ENCODE measurements at regions not wholly inside any gene's neighbourhood (a gene's known extent, or its start where the extent isn't known, plus 50 kb on each side); places are given as distances from the start of the nearest gene placed in this dataset.
"Not testable (repeated sequence)": the region's sequence is repeated elsewhere in the genome, so short reads cannot be mapped to it uniquely, and the experiment has no call there.

DNA sequence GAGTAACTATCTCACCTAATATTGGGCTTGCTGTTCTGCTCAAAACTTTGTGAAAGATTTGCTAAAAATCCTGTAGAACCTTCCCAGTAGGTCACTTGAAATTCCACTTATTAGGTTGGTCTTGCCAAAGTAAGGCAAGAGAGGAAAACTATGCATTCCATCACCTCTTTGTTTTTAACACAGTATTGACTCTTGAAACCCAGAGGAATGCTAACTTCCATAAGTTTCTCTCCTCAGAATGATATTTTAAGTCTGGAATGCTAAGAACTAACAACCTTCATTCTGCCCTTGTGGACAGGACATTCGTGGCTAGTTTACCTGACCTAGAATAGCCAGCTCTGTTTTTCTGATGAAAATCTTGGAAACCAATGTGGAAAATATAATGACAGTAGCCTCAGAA, 154.5 kb downstream of the TMCO5A start:
- Mint-ChIP-seq H3K36me3 (no peaks in the 10 kb centered on the region), H3K4me1 (peaks cover 13 to 21% (median 20%) of the 10 kb centered on the region in 3 donors), H3K27me3 (peaks cover 14 to 33% (median 15%) of the 10 kb centered on the region in 3 donors), H3K27ac (no peak overlapping the region), H3K4me3 (no peak overlapping the region), H3K9me3 (peaks cover 0 to 1% (median 0%) of the 10 kb centered on the region in 7 donors)
- no peak for DNase-seq
- ATAC-seq (ENCODE audit: low read depth in 2 of 2), result no peak

DNA sequence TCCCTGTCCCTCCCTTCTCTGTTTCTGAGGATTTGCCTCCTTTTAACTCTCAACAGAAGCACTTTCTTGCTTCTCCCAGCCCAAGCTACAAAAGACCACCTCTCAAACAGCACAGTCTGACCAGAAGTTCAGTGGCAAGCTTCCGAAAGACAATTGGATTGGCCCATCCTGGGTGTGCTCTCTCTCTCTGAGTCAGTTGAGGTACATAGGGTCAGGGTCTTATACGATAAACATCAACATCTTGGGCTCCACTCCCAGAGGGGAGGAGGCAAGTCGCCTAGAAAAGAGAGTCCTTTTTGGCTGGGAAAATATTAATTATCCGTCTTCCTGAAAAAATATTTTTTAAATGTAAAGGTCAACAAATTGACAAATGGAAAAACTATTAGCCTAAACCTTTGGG, 155.8 kb downstream of the TMCO5A start:
- no peak overlapping the region for H3K4me3 Mint-ChIP-seq
- peaks cover 4 to 11% (median 7%) of the 10 kb centered on the region in 3 donors for H3K4me1 Mint-ChIP-seq
- H3K36me3 Mint-ChIP-seq, result no peaks in the 10 kb centered on the region
- peaks cover 11 to 33% (median 15%) of the 10 kb centered on the region in 3 donors for H3K27me3 Mint-ChIP-seq
- no peak overlapping the region for H3K27ac Mint-ChIP-seq
- peaks cover 0 to 1% (median 0%) of the 10 kb centered on the region in 7 donors for H3K9me3 Mint-ChIP-seq
- ATAC-seq (ENCODE audit: low read depth in 2 of 2) (no peak), DNase-seq (no peak)

DNA sequence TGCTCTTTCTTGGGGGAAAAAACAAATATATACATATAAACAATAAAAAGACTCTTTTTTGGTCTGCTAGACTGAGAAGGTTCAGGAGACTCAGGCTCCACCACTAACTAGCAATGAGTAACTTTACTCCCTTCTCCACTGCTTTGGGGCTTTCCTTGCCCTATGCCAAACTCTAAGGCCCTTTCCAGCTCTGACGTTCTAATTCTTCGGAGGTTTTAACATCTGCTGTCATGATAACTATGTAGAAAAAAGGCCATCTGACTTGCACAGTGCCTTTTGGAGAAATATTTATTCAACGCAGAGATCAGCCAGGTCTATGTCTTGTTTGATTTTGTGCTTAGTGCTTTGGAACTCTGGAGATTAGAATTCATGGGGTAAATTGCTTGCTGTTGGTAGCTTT, 156.2 kb downstream of the TMCO5A start:
- Mint-ChIP-seq H3K27me3 (peaks cover 10 to 33% (median 19%) of the 10 kb centered on the region in 3 donors), H3K4me3 (no peak overlapping the region), H3K36me3 (peaks cover 0 to 4% of the 10 kb centered on the region in 2 donors), H3K4me1 (peaks cover 4 to 6% (median 6%) of the 10 kb centered on the region in 3 donors), H3K27ac (no peak overlapping the region), H3K9me3 (peaks cover 0 to 4% (median 3%) of the 10 kb centered on the region in 7 donors)
- DNase-seq (no peak), ATAC-seq (ENCODE audit: low read depth in 2 of 2) (no peak)

DNA sequence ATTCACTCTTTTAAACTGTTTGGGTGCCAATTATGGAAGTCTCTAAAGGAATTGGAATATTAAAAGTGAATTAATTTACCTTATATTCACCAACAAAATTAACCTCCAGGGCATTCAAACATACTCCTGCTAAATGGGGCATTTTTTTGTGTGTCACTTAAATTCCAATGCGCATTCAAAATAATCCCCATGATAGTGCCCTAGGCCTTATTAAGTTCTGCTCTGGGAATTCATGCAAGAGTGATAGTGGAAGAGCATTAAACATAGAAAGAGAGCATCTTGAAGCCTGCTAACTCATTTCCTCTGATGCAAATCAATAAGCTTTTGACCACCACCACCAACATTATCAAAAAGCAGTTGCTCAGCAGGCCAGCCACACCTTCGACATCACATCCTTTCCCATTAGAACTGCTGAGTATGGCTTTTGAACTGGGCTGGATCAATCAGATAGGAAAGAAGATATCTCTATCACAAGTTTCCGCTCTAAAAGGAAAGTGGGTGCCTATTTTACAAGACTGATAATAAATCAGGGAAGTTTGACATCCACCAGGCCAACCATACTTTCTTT, 156.7 kb downstream of the TMCO5A start:
- Mint-ChIP-seq H3K4me3 (no peak overlapping the region), H3K27ac (no peak overlapping the region), H3K9me3 (peaks cover 0 to 9% (median 5%) of the 10 kb centered on the region in 7 donors), H3K4me1 (peaks cover 1% of the 10 kb centered on the region in 3 donors), H3K27me3 (peaks cover 7 to 30% (median 24%) of the 10 kb centered on the region in 3 donors), H3K36me3 (peaks cover 0 to 9% of the 10 kb centered on the region in 2 donors)
- ATAC-seq (ENCODE audit: low read depth in 2 of 2) (no peak), DNase-seq (no peak)

DNA sequence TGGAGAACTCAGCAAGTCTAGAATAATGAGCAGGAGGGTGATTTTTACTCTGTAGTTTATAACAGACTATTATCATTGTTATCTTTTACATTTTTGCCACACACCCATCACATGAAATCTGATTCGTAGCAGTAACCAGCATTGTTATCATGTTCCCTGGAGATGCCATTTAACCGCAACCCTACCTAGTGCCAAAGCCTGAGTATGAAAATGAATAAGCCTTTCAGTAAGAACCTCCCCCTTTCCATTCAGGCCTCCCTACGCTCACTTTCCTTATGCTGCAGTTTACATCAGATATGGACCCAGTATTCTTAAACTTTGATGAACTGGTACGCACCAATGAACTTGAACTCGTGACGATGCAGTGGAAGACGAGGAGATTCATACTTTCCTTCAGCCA, 158.7 kb upstream of the SPRED1 start:
- H3K36me3 Mint-ChIP-seq, result peaks cover 13 to 23% of the 10 kb centered on the region in 2 donors
- DNase-seq (no peak), ATAC-seq (ENCODE audit: low read depth in 2 of 2) (no peak)
- no peak overlapping the region for H3K27ac Mint-ChIP-seq
- H3K9me3 Mint-ChIP-seq, result peaks cover 9 to 30% (median 20%) of the 10 kb centered on the region in 7 donors
- no peak overlapping the region for H3K4me3 Mint-ChIP-seq
- no peaks in the 10 kb centered on the region for H3K4me1 Mint-ChIP-seq
- H3K27me3 Mint-ChIP-seq, result peaks cover 5 to 39% (median 27%) of the 10 kb centered on the region in 3 donors

DNA sequence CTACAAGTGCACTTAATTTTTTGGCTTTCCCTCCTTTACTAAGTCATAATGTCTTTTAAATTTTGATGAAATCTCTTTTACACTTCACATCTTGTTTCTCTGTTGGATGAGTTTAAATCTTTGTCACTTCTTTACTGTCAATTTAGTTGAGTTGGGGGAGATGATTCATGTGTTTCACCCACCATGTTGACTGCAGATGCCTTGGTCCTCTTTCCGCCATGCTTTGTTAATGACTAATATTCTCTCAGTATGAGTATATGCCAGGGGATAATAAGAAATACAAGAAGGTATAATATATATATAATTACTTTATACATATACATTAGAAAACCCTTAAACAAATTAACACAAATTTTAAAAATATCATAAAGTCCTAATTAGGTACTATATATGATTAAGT, 149.7 kb upstream of the SPRED1 start:
- Mint-ChIP-seq H3K4me1 (no peaks in the 10 kb centered on the region), H3K9me3 (peaks cover 2 to 12% (median 3%) of the 10 kb centered on the region in 7 donors), H3K27ac (no peak overlapping the region), H3K36me3 (peaks cover 3 to 4% of the 10 kb centered on the region in 2 donors), H3K27me3 (peaks cover 13 to 31% (median 13%) of the 10 kb centered on the region in 3 donors), H3K4me3 (no peak overlapping the region)
- DNase-seq (no peak), ATAC-seq (ENCODE audit: low read depth in 2 of 2) (no peak)

DNA sequence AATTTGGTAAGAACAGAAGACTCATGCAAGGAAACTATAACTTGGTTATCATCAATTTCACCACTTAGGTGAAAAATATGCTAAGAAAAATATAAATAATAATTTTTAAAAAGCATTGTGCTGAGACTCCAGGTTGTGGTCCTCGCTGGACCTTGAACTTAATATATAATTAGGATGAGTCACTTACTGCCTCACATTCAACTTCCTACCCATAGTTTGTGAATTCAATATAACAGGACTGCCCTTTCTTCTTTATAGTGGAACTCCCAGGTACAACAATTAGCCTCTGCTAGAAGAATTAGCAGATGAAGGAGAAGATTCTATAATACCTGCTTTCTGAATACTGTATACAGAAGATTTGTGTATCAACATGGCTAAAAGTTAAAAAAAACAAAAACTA, 149.1 kb upstream of the SPRED1 start:
- Mint-ChIP-seq H3K9me3 (peaks cover 0 to 10% (median 0%) of the 10 kb centered on the region in 7 donors), H3K36me3 (no peaks in the 10 kb centered on the region), H3K4me1 (no peaks in the 10 kb centered on the region), H3K27ac (no peak overlapping the region), H3K4me3 (no peak overlapping the region), H3K27me3 (peaks cover 8 to 26% (median 13%) of the 10 kb centered on the region in 3 donors)
- DNase-seq (no peak), ATAC-seq (ENCODE audit: low read depth in 2 of 2) (no peak)

DNA sequence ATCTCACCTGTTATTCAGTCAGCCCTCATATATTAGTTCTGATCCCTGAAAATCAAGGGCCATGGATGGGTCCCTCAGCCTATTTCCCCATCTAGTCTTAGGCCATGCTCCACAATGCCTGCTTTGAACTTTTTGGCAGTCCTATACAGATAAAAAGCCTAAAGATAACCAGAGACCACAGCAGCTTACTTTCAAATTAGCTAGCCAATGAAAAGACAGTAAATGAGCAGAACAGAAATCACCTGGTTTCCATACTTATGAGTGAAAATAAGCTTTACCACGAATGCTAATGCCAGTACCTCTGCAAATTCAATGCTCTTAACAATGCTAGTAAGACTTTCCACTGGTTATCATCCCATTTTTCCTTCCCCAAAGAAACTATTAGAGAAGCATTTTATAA, 141.6 kb upstream of the SPRED1 start:
- Mint-ChIP-seq H3K4me3 (no peak overlapping the region), H3K4me1 (peaks cover 0 to 5% (median 0%) of the 10 kb centered on the region in 3 donors), H3K9me3 (peaks cover 0 to 2% (median 0%) of the 10 kb centered on the region in 7 donors), H3K36me3 (no peaks in the 10 kb centered on the region), H3K27ac (no peak overlapping the region), H3K27me3 (peaks cover 6 to 15% (median 11%) of the 10 kb centered on the region in 3 donors)
- no peak for ATAC-seq (ENCODE audit: low read depth in 2 of 2)
- DNase-seq, result no peak

DNA sequence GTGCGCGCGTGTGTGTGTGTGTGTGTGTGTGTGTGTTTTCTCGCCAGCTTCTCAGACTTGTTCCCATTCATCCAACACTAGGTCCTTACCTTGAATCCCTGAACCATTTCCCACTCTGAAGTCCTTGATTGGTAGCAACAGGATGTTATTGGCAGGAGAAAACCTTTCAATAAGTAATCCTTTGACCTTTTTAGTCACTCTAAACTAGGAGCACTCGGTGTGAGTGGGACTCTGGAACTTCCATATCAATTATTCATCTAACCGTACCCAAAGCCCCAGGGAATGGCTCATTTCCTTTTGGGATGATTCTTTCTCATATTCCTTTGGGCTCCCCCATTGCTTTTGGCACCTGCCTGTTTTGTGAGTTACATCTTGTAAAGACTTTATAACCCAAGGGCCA, 140.2 kb upstream of the SPRED1 start:
- Mint-ChIP-seq H3K9me3 (peaks cover 0 to 2% (median 0%) of the 10 kb centered on the region in 7 donors), H3K27ac (no peak overlapping the region), H3K4me3 (no peak overlapping the region), H3K27me3 (peaks cover 6 to 15% (median 12%) of the 10 kb centered on the region in 3 donors), H3K36me3 (no peaks in the 10 kb centered on the region), H3K4me1 (peaks cover 0 to 5% (median 0%) of the 10 kb centered on the region in 3 donors)
- no peak for ATAC-seq (ENCODE audit: low read depth in 2 of 2)
- DNase-seq, result no peak

DNA sequence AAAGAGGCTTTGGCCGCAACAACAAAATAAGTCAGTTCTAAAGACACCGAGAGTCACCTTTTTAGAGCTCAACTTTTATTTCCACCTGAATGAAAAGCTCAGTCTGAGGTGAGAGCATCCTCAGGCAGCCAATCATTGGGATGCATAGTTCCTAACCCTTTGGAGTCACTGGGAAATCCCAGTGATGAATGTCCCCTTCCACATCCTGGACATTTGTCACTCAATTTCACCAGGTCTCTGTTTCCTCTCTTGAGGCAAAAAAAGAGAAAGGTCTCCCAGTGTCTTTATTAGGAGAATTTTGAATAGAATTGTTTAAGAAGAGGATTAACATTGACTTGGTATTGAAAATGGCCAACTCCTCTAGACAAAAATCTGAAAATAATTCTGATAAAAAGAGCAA, 137.5 kb upstream of the SPRED1 start:
- DNase-seq, result no peak
- Mint-ChIP-seq H3K27ac (no peak overlapping the region), H3K27me3 (peaks cover 6 to 20% (median 16%) of the 10 kb centered on the region in 3 donors), H3K4me3 (no peak overlapping the region), H3K9me3 (peaks cover 0 to 7% (median 0%) of the 10 kb centered on the region in 7 donors), H3K36me3 (peaks cover 0 to under 1% of the 10 kb centered on the region in 2 donors), H3K4me1 (peaks cover 0 to 10% (median 5%) of the 10 kb centered on the region in 3 donors)
- no peak for ATAC-seq (ENCODE audit: low read depth in 2 of 2)

DNA sequence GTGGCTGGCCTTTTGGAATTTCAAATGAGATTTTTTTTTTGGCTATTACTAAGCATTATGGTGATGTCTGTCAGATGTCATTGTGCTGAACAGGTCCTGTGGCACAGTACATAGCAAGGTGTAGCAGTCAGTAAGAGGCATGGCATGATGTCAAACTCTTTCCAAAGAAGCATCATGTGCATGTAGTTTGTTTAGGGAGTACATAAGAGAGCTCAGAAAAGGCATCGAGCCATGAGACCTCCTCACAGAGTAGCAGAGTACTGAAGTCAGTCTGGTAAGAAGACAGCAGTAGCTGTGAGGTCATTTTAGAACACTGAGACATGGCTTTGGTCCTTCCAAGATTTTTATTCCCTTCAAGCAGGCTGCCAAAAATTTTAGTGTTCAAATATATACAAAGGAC, 134.9 kb upstream of the SPRED1 start:
- no peak for ATAC-seq (ENCODE audit: low read depth in 2 of 2)
- H3K4me3 Mint-ChIP-seq, result no peak overlapping the region
- no peak for DNase-seq
- peaks cover 0 to 17% of the 10 kb centered on the region in 2 donors for H3K36me3 Mint-ChIP-seq
- peaks cover 23 to 39% (median 27%) of the 10 kb centered on the region in 3 donors for H3K27me3 Mint-ChIP-seq
- H3K9me3 Mint-ChIP-seq, result peaks cover 7 to 21% (median 14%) of the 10 kb centered on the region in 7 donors
- no peak overlapping the region for H3K27ac Mint-ChIP-seq
- peaks cover 3 to 15% (median 5%) of the 10 kb centered on the region in 3 donors for H3K4me1 Mint-ChIP-seq

DNA sequence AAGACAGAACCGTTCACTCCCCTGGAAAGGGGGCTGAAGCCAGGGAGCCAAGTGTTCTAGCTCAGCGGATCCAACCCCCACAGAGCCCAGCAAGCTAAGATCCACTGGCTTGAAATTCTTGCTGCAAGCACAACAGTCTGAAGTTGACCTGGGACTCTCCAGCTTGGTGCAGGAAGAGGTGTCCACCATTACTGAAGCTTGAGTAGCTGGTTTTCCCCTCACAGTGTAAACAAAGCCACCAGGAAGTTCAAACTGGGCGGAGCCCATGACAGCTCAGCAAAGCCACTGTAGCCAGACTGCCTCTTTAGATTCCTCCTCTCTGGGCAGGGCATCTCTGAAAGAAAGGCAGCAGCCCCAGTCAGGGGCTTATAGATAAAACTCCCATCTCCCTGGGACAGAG, 132.8 kb upstream of the SPRED1 start:
- H3K27me3 Mint-ChIP-seq, result peaks cover 22 to 34% (median 24%) of the 10 kb centered on the region in 3 donors
- peaks cover 8 to 32% (median 17%) of the 10 kb centered on the region in 7 donors for H3K9me3 Mint-ChIP-seq
- peaks cover 3 to 15% (median 5%) of the 10 kb centered on the region in 3 donors for H3K4me1 Mint-ChIP-seq
- DNase-seq, H3K27ac Mint-ChIP-seq: not testable (repeated sequence)
- peak in 1 of 2 donors; percentile 27 for ATAC-seq (ENCODE audit: low read depth in 2 of 2)
- H3K4me3 Mint-ChIP-seq, result peak overlapping the region in 3 of 8 donors; percentile 14 to 69 (median 59)
- peaks cover 0 to 17% of the 10 kb centered on the region in 2 donors for H3K36me3 Mint-ChIP-seq

DNA sequence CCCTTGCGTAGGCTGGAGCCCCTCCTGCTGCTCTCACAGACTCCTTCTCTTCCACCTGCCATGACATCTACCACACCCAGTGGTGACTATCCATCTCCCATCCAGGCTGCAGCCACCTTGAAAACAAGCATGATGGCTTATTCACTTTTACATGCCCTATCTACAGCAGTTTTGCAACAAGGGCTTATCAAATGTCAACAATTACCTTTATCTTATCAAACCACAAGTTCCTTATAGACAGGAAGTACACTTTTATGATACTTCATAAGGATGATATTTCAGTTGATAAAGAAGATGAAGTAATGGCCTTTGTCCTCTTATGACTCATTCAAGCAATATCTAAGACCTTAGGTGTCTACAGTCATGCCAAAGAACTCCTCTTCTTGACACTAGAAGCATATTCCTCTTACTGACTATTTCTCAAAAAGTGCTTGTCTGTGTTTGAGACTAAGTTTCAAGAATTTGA, 125.3 kb upstream of the SPRED1 start:
- Mint-ChIP-seq H3K4me3 (peak overlapping the region in 1 of 8 donors; percentile 31), H3K4me1 (peaks cover 0 to 14% (median 9%) of the 10 kb centered on the region in 3 donors), H3K9me3 (peaks cover 3 to 16% (median 9%) of the 10 kb centered on the region in 7 donors), H3K36me3 (peaks cover 0 to 3% of the 10 kb centered on the region in 2 donors), H3K27ac (no peak overlapping the region), H3K27me3 (peaks cover 11 to 19% (median 17%) of the 10 kb centered on the region in 3 donors)
- ATAC-seq (ENCODE audit: low read depth in 2 of 2) (no peak), DNase-seq (no peak)

DNA sequence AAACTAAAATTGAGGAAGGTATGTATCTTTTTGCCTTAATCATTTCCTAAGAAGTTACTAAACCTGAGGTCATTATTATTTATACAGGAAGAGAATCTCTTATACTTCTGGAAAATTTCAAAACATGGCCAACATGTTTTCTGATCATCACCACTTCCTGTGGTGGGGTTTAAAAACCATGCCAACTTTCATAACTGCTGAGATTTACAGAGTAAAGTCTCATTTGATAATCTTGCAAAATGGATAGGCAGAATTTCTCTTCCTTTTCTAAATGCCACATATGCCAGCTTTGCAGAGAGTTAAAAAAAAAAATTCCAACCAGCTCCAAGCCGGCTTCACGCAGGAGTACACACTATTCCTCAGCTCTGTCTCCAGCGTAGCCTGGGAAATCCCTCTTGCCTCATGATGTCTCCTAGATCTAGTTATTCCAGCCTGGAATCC, 124.3 kb upstream of the SPRED1 start:
- no peak for DNase-seq
- Mint-ChIP-seq H3K27ac (no peak overlapping the region), H3K4me1 (peaks cover 0 to 14% (median 9%) of the 10 kb centered on the region in 3 donors), H3K36me3 (no peaks in the 10 kb centered on the region), H3K27me3 (peaks cover 5 to 16% (median 10%) of the 10 kb centered on the region in 3 donors), H3K9me3 (peaks cover 0 to 10% (median 4%) of the 10 kb centered on the region in 7 donors), H3K4me3 (no peak overlapping the region)
- no peak for ATAC-seq (ENCODE audit: low read depth in 2 of 2)
